H1 (cell line): ENCODE measurements at regions not wholly inside any gene's neighbourhood (a gene's known extent, or its start where the extent isn't known, plus 50 kb on each side); places are given as distances from the start of the nearest gene placed in this dataset.
"Not testable (repeated sequence)": the region's sequence is repeated elsewhere in the genome, so short reads cannot be mapped to it uniquely, and the experiment has no call there.

Source experiments
- CTCF ChIA-PET: fragments of 300-600 bp; sonication (Branson Sonifier 250); formaldehyde crosslinking; loops from one replicate; lab custom pipeline; 2021; ENCODE audit not compliant: partially characterized antibody; lab: Charles Lee
- POLR2A ChIA-PET: fragments of 300-600 bp; sonication (Branson Sonifier 250); formaldehyde crosslinking; loops from one replicate; lab custom pipeline; 2021; ENCODE audit warnings: inconsistent platforms; ENCODE audit not compliant: partially characterized antibody; lab: Charles Lee
- DNase-seq, 2 experiments: peaks; one replicate each; pipeline versions ENCODE4 v3.0.0 to v3.0.0-alpha.2; 2010 to 2022; ENCODE audit warnings: low spot score in 2 of 2, low read depth in 1 of 2, mixed read lengths in 1 of 2
- FAIRE-seq: peaks from 2 replicates; lab custom pipeline; 2011; peaks lifted over from hg19 to GRCh38; lab: Jason Lieb, UNC
- H2AFZ ChIP-seq: 2 replicates; pipeline ENCODE4 v1.8.1; 2012; ENCODE audit warnings: low read length, inconsistent platforms
- H2AK5ac ChIP-seq: 2 replicates; pipeline ENCODE4 v1.6.1; 2013; ENCODE audit warnings: low read depth, low read length
- H2BK120ac ChIP-seq: replicated peaks from 2 replicates; pipeline ENCODE3; 2013; ENCODE audit warnings: low read depth, low read length, inconsistent platforms
- H2BK12ac ChIP-seq: 2 replicates; pipeline ENCODE4 v1.6.1; 2013; ENCODE audit warnings: low read depth, low read length
- H2BK15ac ChIP-seq: 2 replicates; pipeline ENCODE4 v1.6.1; 2013; ENCODE audit warnings: low read length
- H2BK20ac ChIP-seq: 2 replicates; pipeline ENCODE4 v1.6.1; 2013; ENCODE audit warnings: low read length
- H2BK5ac ChIP-seq: 2 replicates; pipeline ENCODE4 v1.6.1; 2013; ENCODE audit warnings: low read depth, low read length
- H3K14ac ChIP-seq: 2 replicates; pipeline ENCODE4 v1.6.1; 2013; ENCODE audit warnings: inconsistent platforms; ENCODE audit not compliant: insufficient read length
- H3K18ac ChIP-seq: 2 replicates; pipeline ENCODE4 v1.6.1; 2013; ENCODE audit warnings: low read length; ENCODE audit errors: extremely low read depth
- H3K23ac ChIP-seq: 2 replicates; pipeline ENCODE4 v1.6.1; 2013; ENCODE audit warnings: inconsistent platforms; ENCODE audit not compliant: insufficient read length
- H3K23me2 ChIP-seq: 2 replicates; pipeline ENCODE4 v1.6.1; 2013; ENCODE audit warnings: low read depth, low read length
- H3K27ac ChIP-seq: 2 replicates; pipeline ENCODE4 v1.6.1; 2011; ENCODE audit warnings: low read depth, low read length, inconsistent platforms
- H3K27me3 ChIP-seq, 4 experiments: replicated peaks in 1 of 4; 1 replicate in 1 of 4; 2 replicates in 3 of 4; pipeline versions ENCODE4 v1.6.1 to v1.8.1; 2011 to 2013; ENCODE audit warnings: low read length in 3 of 4, mild to moderate bottlenecking in 3 of 4, inconsistent platforms in 2 of 4, mixed read lengths in 2 of 4, moderate library complexity in 1 of 4; ENCODE audit not compliant: control insufficient read depth in 3 of 4, insufficient read depth in 3 of 4; ENCODE audit errors: extremely low read depth in 1 of 4
- H3K36me3 ChIP-seq, 4 experiments: 2 replicates each; pipeline versions ENCODE4 v1.6.1 to v1.8.1; 2011 to 2013; ENCODE audit warnings: mild to moderate bottlenecking in 4 of 4, low read length in 3 of 4, moderate library complexity in 2 of 4, control low read depth in 1 of 4, inconsistent platforms in 1 of 4; ENCODE audit not compliant: insufficient read depth in 4 of 4, control insufficient read depth in 2 of 4
- H3K4ac ChIP-seq: replicated peaks from 2 replicates; pipeline ENCODE3; 2013; ENCODE audit warnings: low read length, low read depth, mixed read lengths, inconsistent platforms; ENCODE audit not compliant: insufficient read length
- H3K4me1 ChIP-seq, 4 experiments: replicated peaks in 1 of 4; 1 replicate in 1 of 4; 2 replicates in 3 of 4; pipeline versions ENCODE4 v1.6.1 to v1.8.1; 2011 to 2013; ENCODE audit warnings: low read length in 3 of 4, inconsistent platforms in 2 of 4, mixed read lengths in 1 of 4; ENCODE audit not compliant: insufficient read depth in 4 of 4, control insufficient read depth in 3 of 4
- H3K4me2 ChIP-seq, 2 experiments: 2 replicates each; pipeline versions ENCODE4 v1.6.1 to v1.8.1; 2011 to 2013; ENCODE audit warnings: low read depth in 2 of 2, low read length in 2 of 2, control low read depth in 1 of 2, inconsistent platforms in 1 of 2, mild to moderate bottlenecking in 1 of 2; ENCODE audit not compliant: insufficient read depth in 1 of 2
- H3K4me3 ChIP-seq, 4 experiments: fragments of 200-600, 300-600 bp in 1 of 4; sonication (generic), shearing (Covaris generic), sonication (Bioruptor Twin) in 1 of 4; 2 replicates each; pipeline versions ENCODE4 v1.5.1 to v1.8.1; 2011 to 2016; ENCODE audit warnings: low read length in 4 of 4, low read depth in 3 of 4, control low read depth in 2 of 4, inconsistent platforms in 2 of 4, mild to moderate bottlenecking in 2 of 4, mixed read lengths in 1 of 4, moderate library complexity in 1 of 4; ENCODE audit not compliant: insufficient read depth in 2 of 4; ENCODE audit errors: extremely low read depth in 1 of 4
- H3K56ac ChIP-seq: replicated peaks from 2 replicates; pipeline ENCODE3; 2013; ENCODE audit warnings: low read depth, mild to moderate bottlenecking, mixed read lengths, low read length, inconsistent platforms; ENCODE audit not compliant: insufficient read length
- H3K79me1 ChIP-seq: 2 replicates; pipeline ENCODE4 v1.6.1; 2013; ENCODE audit warnings: low read depth, low read length, control low read depth
- H3K79me2 ChIP-seq, 2 experiments: 2 replicates each; pipeline versions ENCODE4 v1.6.1 to v1.8.1; 2012 to 2013; ENCODE audit warnings: low read length in 2 of 2, mild to moderate bottlenecking in 2 of 2, inconsistent platforms in 1 of 2; ENCODE audit not compliant: insufficient read depth in 2 of 2, control insufficient read depth in 1 of 2
- H3K9ac ChIP-seq, 4 experiments: replicated peaks in 1 of 4; 1 replicate in 1 of 4; 2 replicates in 3 of 4; pipeline versions ENCODE4 v1.6.1 to v1.8.1; 2011 to 2013; ENCODE audit warnings: low read depth in 3 of 4, low read length in 3 of 4, control low read depth in 2 of 4, mild to moderate bottlenecking in 2 of 4, moderate library complexity in 2 of 4, inconsistent platforms in 1 of 4; ENCODE audit errors: extremely low read depth in 1 of 4
- H3K9me3 ChIP-seq, 2 experiments: 2 replicates each; pipeline versions ENCODE4 v1.6.1 to v1.8.1; 2012 to 2013; ENCODE audit warnings: mild to moderate bottlenecking in 2 of 2, moderate library complexity in 2 of 2, control low read depth in 1 of 2, inconsistent platforms in 1 of 2, low read depth in 1 of 2, low read length in 1 of 2, mixed read lengths in 1 of 2; ENCODE audit not compliant: insufficient read depth in 2 of 2
- H4K20me1 ChIP-seq, 2 experiments: replicated peaks in 1 of 2; 2 replicates each; pipeline versions ENCODE3 to v1.8.1; 2011 to 2013; ENCODE audit warnings: inconsistent platforms in 2 of 2, low read length in 2 of 2, mild to moderate bottlenecking in 1 of 2; ENCODE audit not compliant: insufficient read depth in 2 of 2, control insufficient read depth in 1 of 2
- H4K5ac ChIP-seq: 2 replicates; pipeline ENCODE4 v1.6.1; 2013; ENCODE audit warnings: low read length, low read depth, mixed read lengths, inconsistent platforms; ENCODE audit not compliant: insufficient read length
- H4K8ac ChIP-seq: 2 replicates; pipeline ENCODE4 v1.8.0; 2013; ENCODE audit warnings: mild to moderate bottlenecking, moderate library complexity, low read length, inconsistent platforms; ENCODE audit not compliant: insufficient read depth; ENCODE audit errors: extremely low read depth
- H4K91ac ChIP-seq: replicated peaks from 2 replicates; pipeline ENCODE3; 2013; ENCODE audit warnings: low read length, mixed read lengths, inconsistent platforms; ENCODE audit not compliant: insufficient read length
- WGBS, 2 experiments: shearing (Covaris generic) in 1 of 2; methylation state at CpG; one replicate each; pipeline versions ENCODE4 v1.1.6 to v1.1.7; 2013 to 2015; ENCODE audit warnings: low lambda C conversion rate in 2 of 2, mixed read lengths in 2 of 2, inconsistent platforms in 1 of 2, low coverage in 1 of 2, missing lambda C conversion rate in 1 of 2; ENCODE audit not compliant: insufficient replicate concordance in 2 of 2, insufficient coverage in 1 of 2, insufficient read length in 1 of 2; ENCODE audit errors: extremely low coverage in 1 of 2, missing lambda C conversion rate in 1 of 2; 5-methylcytosine and 5-hydroxymethylcytosine counted together

DNA sequence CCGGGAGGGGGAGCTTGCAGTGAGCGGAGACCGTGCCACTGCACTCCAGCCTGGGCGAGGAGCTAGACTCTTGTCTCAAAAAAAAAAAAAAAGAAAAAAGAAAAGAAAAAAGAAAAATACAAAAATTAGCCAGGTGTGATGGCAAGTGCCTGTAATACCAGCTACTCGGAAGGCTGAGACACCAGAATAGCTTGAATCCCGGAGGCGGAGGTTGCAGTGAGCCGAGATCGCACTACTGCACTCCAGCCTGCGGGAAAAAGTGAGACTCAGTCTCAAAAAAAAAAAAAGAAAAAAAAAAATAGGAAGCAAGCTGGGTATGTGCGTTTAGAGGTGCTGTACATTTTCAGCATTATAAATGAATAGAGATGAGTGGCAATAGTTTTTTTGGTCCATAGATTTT, 129.3 kb downstream of the CDRT15L2 start:
- H2AFZ ChIP-seq, H3K4me2 ChIP-seq, CTCF ChIA-PET, H4K8ac ChIP-seq, H3K27ac ChIP-seq, H3K23ac ChIP-seq, H2BK5ac ChIP-seq, H3K4ac ChIP-seq, H2BK20ac ChIP-seq, H3K18ac ChIP-seq, H4K91ac ChIP-seq, H3K36me3 ChIP-seq, H3K9me3 ChIP-seq, H4K20me1 ChIP-seq, H3K4me3 ChIP-seq, H3K14ac ChIP-seq, H3K56ac ChIP-seq, FAIRE-seq, H3K27me3 ChIP-seq, H3K4me1 ChIP-seq, DNase-seq, H2BK12ac ChIP-seq, H2BK120ac ChIP-seq, H3K79me2 ChIP-seq, H3K79me1 ChIP-seq, H2BK15ac ChIP-seq, H3K23me2 ChIP-seq, POLR2A ChIA-PET, H2AK5ac ChIP-seq, H4K5ac ChIP-seq, H3K9ac ChIP-seq: not testable (repeated sequence)
- 89% methylated on average over 9 of the region's 11 CpGs; no CpG with 5 or more reads in 1 of the 2 experiments for WGBS, 2 experiments

DNA sequence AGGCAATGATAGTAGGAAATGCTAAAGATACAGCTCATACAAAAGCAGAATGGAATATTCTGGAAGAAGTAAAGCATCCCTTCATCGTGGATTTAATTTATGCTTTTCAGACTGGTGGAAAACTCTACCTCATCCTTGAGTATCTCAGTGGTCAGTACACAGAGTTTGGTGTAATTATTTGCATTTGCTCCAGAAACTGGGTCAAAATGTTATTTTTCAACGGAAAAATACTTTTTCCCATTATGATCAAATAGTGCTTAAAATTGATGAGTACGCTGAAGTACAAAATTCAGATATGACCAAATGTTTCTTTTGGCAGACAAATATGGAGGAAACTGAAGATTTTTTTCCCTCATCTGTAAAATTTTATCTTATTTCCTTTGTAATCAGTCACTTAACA, 137.0 kb downstream of the CDRT15L2 start:
- H4K8ac ChIP-seq, H4K91ac ChIP-seq, H3K14ac ChIP-seq, H3K9me3 ChIP-seq, H2BK20ac ChIP-seq, H2BK120ac ChIP-seq, H4K20me1 ChIP-seq, H3K4me3 ChIP-seq, H3K4me1 ChIP-seq, H2AK5ac ChIP-seq, H3K4ac ChIP-seq, H3K9ac ChIP-seq, H3K23ac ChIP-seq, H3K27me3 ChIP-seq, DNase-seq, H4K5ac ChIP-seq, FAIRE-seq, POLR2A ChIA-PET, H2BK15ac ChIP-seq, H2BK12ac ChIP-seq, H3K36me3 ChIP-seq, H3K56ac ChIP-seq, H2AFZ ChIP-seq, H3K4me2 ChIP-seq, H3K79me2 ChIP-seq, H3K23me2 ChIP-seq, H3K27ac ChIP-seq, H3K79me1 ChIP-seq, H2BK5ac ChIP-seq, H3K18ac ChIP-seq, CTCF ChIA-PET: not testable (repeated sequence)
- 90% methylated on average over 3 of the region's 3 CpGs; no CpG with 5 or more reads in 1 of the 2 experiments for WGBS, 2 experiments
